H1 (cell line): ENCODE measurements at regions not wholly inside any gene's neighbourhood (a gene's known extent, or its start where the extent isn't known, plus 50 kb on each side); places are given as distances from the start of the nearest gene placed in this dataset.
A peak's percentile ranks its signal among the peaks of the same experiment; 100 is the strongest.

Experiments
- CTCF ChIA-PET: fragments of 300-600 bp; sonication (Branson Sonifier 250); formaldehyde crosslinking; loops from one replicate; lab custom pipeline; 2021; ENCODE audit not compliant: partially characterized antibody; lab: Charles Lee
- POLR2A ChIA-PET: fragments of 300-600 bp; sonication (Branson Sonifier 250); formaldehyde crosslinking; loops from one replicate; lab custom pipeline; 2021; ENCODE audit warnings: inconsistent platforms; ENCODE audit not compliant: partially characterized antibody; lab: Charles Lee
- DNase-seq, 2 experiments: peaks; one replicate each; pipeline versions ENCODE4 v3.0.0 to v3.0.0-alpha.2; 2010 to 2022; ENCODE audit warnings: low spot score in 2 of 2, low read depth in 1 of 2, mixed read lengths in 1 of 2
- FAIRE-seq: peaks from 2 replicates; lab custom pipeline; 2011; peaks lifted over from hg19 to GRCh38; lab: Jason Lieb, UNC
- H2AFZ ChIP-seq: 2 replicates; pipeline ENCODE4 v1.8.1; 2012; ENCODE audit warnings: low read length, inconsistent platforms
- H2AK5ac ChIP-seq: 2 replicates; pipeline ENCODE4 v1.6.1; 2013; ENCODE audit warnings: low read depth, low read length
- H2BK120ac ChIP-seq: replicated peaks from 2 replicates; pipeline ENCODE3; 2013; ENCODE audit warnings: low read depth, low read length, inconsistent platforms
- H2BK12ac ChIP-seq: 2 replicates; pipeline ENCODE4 v1.6.1; 2013; ENCODE audit warnings: low read depth, low read length
- H2BK15ac ChIP-seq: 2 replicates; pipeline ENCODE4 v1.6.1; 2013; ENCODE audit warnings: low read length
- H2BK20ac ChIP-seq: 2 replicates; pipeline ENCODE4 v1.6.1; 2013; ENCODE audit warnings: low read length
- H2BK5ac ChIP-seq: 2 replicates; pipeline ENCODE4 v1.6.1; 2013; ENCODE audit warnings: low read depth, low read length
- H3K14ac ChIP-seq: 2 replicates; pipeline ENCODE4 v1.6.1; 2013; ENCODE audit warnings: inconsistent platforms; ENCODE audit not compliant: insufficient read length
- H3K18ac ChIP-seq: 2 replicates; pipeline ENCODE4 v1.6.1; 2013; ENCODE audit warnings: low read length; ENCODE audit errors: extremely low read depth
- H3K23ac ChIP-seq: 2 replicates; pipeline ENCODE4 v1.6.1; 2013; ENCODE audit warnings: inconsistent platforms; ENCODE audit not compliant: insufficient read length
- H3K23me2 ChIP-seq: 2 replicates; pipeline ENCODE4 v1.6.1; 2013; ENCODE audit warnings: low read depth, low read length
- H3K27ac ChIP-seq: 2 replicates; pipeline ENCODE4 v1.6.1; 2011; ENCODE audit warnings: low read depth, low read length, inconsistent platforms
- H3K27me3 ChIP-seq, 4 experiments: replicated peaks in 1 of 4; 1 replicate in 1 of 4; 2 replicates in 3 of 4; pipeline versions ENCODE4 v1.6.1 to v1.8.1; 2011 to 2013; ENCODE audit warnings: low read length in 3 of 4, mild to moderate bottlenecking in 3 of 4, inconsistent platforms in 2 of 4, mixed read lengths in 2 of 4, moderate library complexity in 1 of 4; ENCODE audit not compliant: control insufficient read depth in 3 of 4, insufficient read depth in 3 of 4; ENCODE audit errors: extremely low read depth in 1 of 4
- H3K36me3 ChIP-seq, 4 experiments: 2 replicates each; pipeline versions ENCODE4 v1.6.1 to v1.8.1; 2011 to 2013; ENCODE audit warnings: mild to moderate bottlenecking in 4 of 4, low read length in 3 of 4, moderate library complexity in 2 of 4, control low read depth in 1 of 4, inconsistent platforms in 1 of 4; ENCODE audit not compliant: insufficient read depth in 4 of 4, control insufficient read depth in 2 of 4
- H3K4ac ChIP-seq: replicated peaks from 2 replicates; pipeline ENCODE3; 2013; ENCODE audit warnings: low read length, low read depth, mixed read lengths, inconsistent platforms; ENCODE audit not compliant: insufficient read length
- H3K4me1 ChIP-seq, 4 experiments: replicated peaks in 1 of 4; 1 replicate in 1 of 4; 2 replicates in 3 of 4; pipeline versions ENCODE4 v1.6.1 to v1.8.1; 2011 to 2013; ENCODE audit warnings: low read length in 3 of 4, inconsistent platforms in 2 of 4, mixed read lengths in 1 of 4; ENCODE audit not compliant: insufficient read depth in 4 of 4, control insufficient read depth in 3 of 4
- H3K4me2 ChIP-seq, 2 experiments: 2 replicates each; pipeline versions ENCODE4 v1.6.1 to v1.8.1; 2011 to 2013; ENCODE audit warnings: low read depth in 2 of 2, low read length in 2 of 2, control low read depth in 1 of 2, inconsistent platforms in 1 of 2, mild to moderate bottlenecking in 1 of 2; ENCODE audit not compliant: insufficient read depth in 1 of 2
- H3K4me3 ChIP-seq, 4 experiments: fragments of 200-600, 300-600 bp in 1 of 4; sonication (generic), shearing (Covaris generic), sonication (Bioruptor Twin) in 1 of 4; 2 replicates each; pipeline versions ENCODE4 v1.5.1 to v1.8.1; 2011 to 2016; ENCODE audit warnings: low read length in 4 of 4, low read depth in 3 of 4, control low read depth in 2 of 4, inconsistent platforms in 2 of 4, mild to moderate bottlenecking in 2 of 4, mixed read lengths in 1 of 4, moderate library complexity in 1 of 4; ENCODE audit not compliant: insufficient read depth in 2 of 4; ENCODE audit errors: extremely low read depth in 1 of 4
- H3K56ac ChIP-seq: replicated peaks from 2 replicates; pipeline ENCODE3; 2013; ENCODE audit warnings: low read depth, mild to moderate bottlenecking, mixed read lengths, low read length, inconsistent platforms; ENCODE audit not compliant: insufficient read length
- H3K79me1 ChIP-seq: 2 replicates; pipeline ENCODE4 v1.6.1; 2013; ENCODE audit warnings: low read depth, low read length, control low read depth
- H3K79me2 ChIP-seq, 2 experiments: 2 replicates each; pipeline versions ENCODE4 v1.6.1 to v1.8.1; 2012 to 2013; ENCODE audit warnings: low read length in 2 of 2, mild to moderate bottlenecking in 2 of 2, inconsistent platforms in 1 of 2; ENCODE audit not compliant: insufficient read depth in 2 of 2, control insufficient read depth in 1 of 2
- H3K9ac ChIP-seq, 4 experiments: replicated peaks in 1 of 4; 1 replicate in 1 of 4; 2 replicates in 3 of 4; pipeline versions ENCODE4 v1.6.1 to v1.8.1; 2011 to 2013; ENCODE audit warnings: low read depth in 3 of 4, low read length in 3 of 4, control low read depth in 2 of 4, mild to moderate bottlenecking in 2 of 4, moderate library complexity in 2 of 4, inconsistent platforms in 1 of 4; ENCODE audit errors: extremely low read depth in 1 of 4
- H3K9me3 ChIP-seq, 2 experiments: 2 replicates each; pipeline versions ENCODE4 v1.6.1 to v1.8.1; 2012 to 2013; ENCODE audit warnings: mild to moderate bottlenecking in 2 of 2, moderate library complexity in 2 of 2, control low read depth in 1 of 2, inconsistent platforms in 1 of 2, low read depth in 1 of 2, low read length in 1 of 2, mixed read lengths in 1 of 2; ENCODE audit not compliant: insufficient read depth in 2 of 2
- H4K20me1 ChIP-seq, 2 experiments: replicated peaks in 1 of 2; 2 replicates each; pipeline versions ENCODE3 to v1.8.1; 2011 to 2013; ENCODE audit warnings: inconsistent platforms in 2 of 2, low read length in 2 of 2, mild to moderate bottlenecking in 1 of 2; ENCODE audit not compliant: insufficient read depth in 2 of 2, control insufficient read depth in 1 of 2
- H4K5ac ChIP-seq: 2 replicates; pipeline ENCODE4 v1.6.1; 2013; ENCODE audit warnings: low read length, low read depth, mixed read lengths, inconsistent platforms; ENCODE audit not compliant: insufficient read length
- H4K8ac ChIP-seq: 2 replicates; pipeline ENCODE4 v1.8.0; 2013; ENCODE audit warnings: mild to moderate bottlenecking, moderate library complexity, low read length, inconsistent platforms; ENCODE audit not compliant: insufficient read depth; ENCODE audit errors: extremely low read depth
- H4K91ac ChIP-seq: replicated peaks from 2 replicates; pipeline ENCODE3; 2013; ENCODE audit warnings: low read length, mixed read lengths, inconsistent platforms; ENCODE audit not compliant: insufficient read length
- CBX8 ChIP-seq: fragments of 300-800, 300-1000 bp; sonication (generic); IDR thresholded peaks from 2 replicates; pipeline ENCODE4 v1.7.1; 2016; ENCODE audit warnings: low read depth, low read length, borderline replicate concordance
- RAD21 ChIP-seq, 2 experiments: IDR thresholded peaks in 1 of 2; conservative IDR thresholded peaks in 1 of 2; 2 replicates each; pipeline ENCODE4 v1.6.1; 2011; ENCODE audit warnings: low read depth in 2 of 2, low read length in 2 of 2, improper control_type of control experiment in 1 of 2, inconsistent platforms in 1 of 2, mild to moderate bottlenecking in 1 of 2, moderate library complexity in 1 of 2
- WGBS, 2 experiments: shearing (Covaris generic) in 1 of 2; methylation state at CpG; one replicate each; pipeline versions ENCODE4 v1.1.6 to v1.1.7; 2013 to 2015; ENCODE audit warnings: low lambda C conversion rate in 2 of 2, mixed read lengths in 2 of 2, inconsistent platforms in 1 of 2, low coverage in 1 of 2, missing lambda C conversion rate in 1 of 2; ENCODE audit not compliant: insufficient replicate concordance in 2 of 2, insufficient coverage in 1 of 2, insufficient read length in 1 of 2; ENCODE audit errors: extremely low coverage in 1 of 2, missing lambda C conversion rate in 1 of 2; 5-methylcytosine and 5-hydroxymethylcytosine counted together
- TF ChIP-seq, protein P1 (sequence below), 3 experiments: IDR thresholded peaks; 1 replicate in 2 of 3; 2 replicates in 1 of 3; pipeline versions ENCODE4 v1.5.1 to v1.6.1; 2011; ENCODE audit warnings: low read length in 3 of 3, mild to moderate bottlenecking in 3 of 3, inconsistent platforms in 2 of 3, low read depth in 1 of 3, moderate library complexity in 1 of 3; ENCODE audit not compliant: insufficient read depth in 1 of 3; ENCODE audit errors: control extremely low read depth in 1 of 3

DNA sequence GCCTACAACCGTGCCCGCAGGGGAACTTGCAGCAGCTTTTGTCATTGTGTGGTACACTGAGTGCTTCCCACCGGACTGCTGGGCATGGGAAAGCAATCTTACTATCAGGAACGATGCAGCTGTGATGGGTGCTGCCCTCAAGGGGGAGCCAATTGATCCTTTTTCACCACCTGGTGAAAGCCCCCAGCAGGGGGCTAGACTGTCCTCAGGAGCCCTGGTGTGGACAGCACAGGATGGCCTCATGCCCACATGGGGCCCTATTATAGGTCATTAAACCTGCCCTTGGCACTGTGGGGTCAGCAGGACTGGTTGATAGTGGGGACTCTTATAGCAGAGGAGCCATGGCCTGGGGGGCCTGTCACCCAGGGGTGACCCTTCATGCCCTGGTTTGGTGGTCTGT, 172.2 kb downstream of the GLI2 start:
- DNase-seq (no peak), FAIRE-seq (no peak)
- Histone ChIP-seq H4K5ac (no peak overlapping the region), H4K91ac (no peak overlapping the region), H3K23me2 (no peaks in the 10 kb centered on the region), H4K20me1 (peaks cover 17 to 27% of the 10 kb centered on the region in 2 experiments), H2BK20ac (no peak overlapping the region), H3K9ac (no peak overlapping the region), H2BK5ac (no peak overlapping the region), H3K27me3 (no peaks in the 10 kb centered on the region), H3K4me3 (no peak overlapping the region), H3K79me2 (peaks cover 0 to 8% of the 10 kb centered on the region in 2 experiments; a peak in 1 of 4 replicates), H3K18ac (no peak overlapping the region), H3K56ac (no peak overlapping the region), H4K8ac (no peak overlapping the region), H2AFZ (no peak overlapping the region), H2BK12ac (no peak overlapping the region), H3K14ac (no peak overlapping the region), H2AK5ac (no peak overlapping the region), H3K79me1 (peaks cover 18% of the 10 kb centered on the region), H2BK120ac (no peak overlapping the region), H3K4me1 (peaks cover 0 to 11% (median 6%) of the 10 kb centered on the region in 4 experiments; a peak in 6 of 7 replicates), H3K36me3 (peaks cover 0 to 2% (median 0%) of the 10 kb centered on the region in 4 experiments; a peak in 1 of 8 replicates), H2BK15ac (no peak overlapping the region), H3K4ac (no peak overlapping the region), H3K23ac (no peak overlapping the region), H3K4me2 (no peak overlapping the region), H3K9me3 (no peaks in the 10 kb centered on the region), H3K27ac (no peak overlapping the region)
- WGBS, 2 experiments, result 94% methylated on average over 4 of the region's 4 CpGs; no CpG with 5 or more reads in 1 of the 2 experiments
- TF ChIP-seq, protein P1, sequence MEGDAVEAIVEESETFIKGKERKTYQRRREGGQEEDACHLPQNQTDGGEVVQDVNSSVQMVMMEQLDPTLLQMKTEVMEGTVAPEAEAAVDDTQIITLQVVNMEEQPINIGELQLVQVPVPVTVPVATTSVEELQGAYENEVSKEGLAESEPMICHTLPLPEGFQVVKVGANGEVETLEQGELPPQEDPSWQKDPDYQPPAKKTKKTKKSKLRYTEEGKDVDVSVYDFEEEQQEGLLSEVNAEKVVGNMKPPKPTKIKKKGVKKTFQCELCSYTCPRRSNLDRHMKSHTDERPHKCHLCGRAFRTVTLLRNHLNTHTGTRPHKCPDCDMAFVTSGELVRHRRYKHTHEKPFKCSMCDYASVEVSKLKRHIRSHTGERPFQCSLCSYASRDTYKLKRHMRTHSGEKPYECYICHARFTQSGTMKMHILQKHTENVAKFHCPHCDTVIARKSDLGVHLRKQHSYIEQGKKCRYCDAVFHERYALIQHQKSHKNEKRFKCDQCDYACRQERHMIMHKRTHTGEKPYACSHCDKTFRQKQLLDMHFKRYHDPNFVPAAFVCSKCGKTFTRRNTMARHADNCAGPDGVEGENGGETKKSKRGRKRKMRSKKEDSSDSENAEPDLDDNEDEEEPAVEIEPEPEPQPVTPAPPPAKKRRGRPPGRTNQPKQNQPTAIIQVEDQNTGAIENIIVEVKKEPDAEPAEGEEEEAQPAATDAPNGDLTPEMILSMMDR (IDR thresholded peaks at IDR 0.05; ENCODE audit: control extremely low read depth in 1 of 3, insufficient read depth in 1 of 3, low read depth in 1 of 3, low read length in 3 of 3), result peak in 1 of 3 experiments; percentile 32; a peak in 1 of 4 replicates
- peak; percentile 16 to 30 for TF ChIP-seq RAD21 (IDR thresholded peaks at IDR 0.05 in 1 of 2, conservative IDR thresholded peaks at IDR 0.05 in 1 of 2; ENCODE audit: low read depth in 2 of 2, low read length in 2 of 2)
- no peak for TF ChIP-seq CBX8
- POLR2A ChIA-PET, result no interaction called here
- CTCF ChIA-PET, result no interaction called here
